Smooth muscle cell (in vitro differentiated cells): ENCODE measurements at regions not wholly inside any gene's neighbourhood (a gene's known extent, or its start where the extent isn't known, plus 50 kb on each side); places are given as distances from the start of the nearest gene placed in this dataset.
A peak's percentile ranks its signal among the peaks of the same experiment; 100 is the strongest.

Experiments
- DNase-seq: peaks from one replicate; lab custom pipeline; 2025; ENCODE audit not compliant: unreplicated experiment; lab: John Stamatoyannopoulos, UW
- H2AFZ ChIP-seq: fragments of 200-600 bp; sonication (generic); 2 replicates; pipeline ENCODE4 v1.6.0; 2016; ENCODE audit warnings: antibody characterized with exemption, low read depth, mild to moderate bottlenecking
- H3F3A ChIP-seq: fragments of 200-600 bp; sonication (generic); 2 replicates; pipeline ENCODE4 v1.6.0; 2017; ENCODE audit warnings: antibody characterized with exemption, low read depth
- H3K27ac ChIP-seq: fragments of 200-600 bp; sonication (generic); 2 replicates; pipeline ENCODE4 v1.5.1; 2016; ENCODE audit warnings: low read depth, mild to moderate bottlenecking
- H3K27me3 ChIP-seq: fragments of 200-600 bp; sonication (generic); 2 replicates; pipeline ENCODE4 v1.6.1; 2016; ENCODE audit warnings: low read depth, mild to moderate bottlenecking
- H3K36me3 ChIP-seq: fragments of 200-600 bp; sonication (generic); 2 replicates; pipeline ENCODE4 v1.5.1; 2016; ENCODE audit warnings: low read depth
- H3K4me1 ChIP-seq: fragments of 200-600 bp; sonication (generic); 2 replicates; pipeline ENCODE4 v1.5.1; 2016; ENCODE audit warnings: low read depth
- H3K4me2 ChIP-seq: fragments of 200-600 bp; sonication (generic); 2 replicates; pipeline ENCODE4 v1.6.0; 2016; ENCODE audit warnings: mild to moderate bottlenecking
- H3K4me3 ChIP-seq: fragments of 200-600 bp; sonication (generic); 2 replicates; pipeline ENCODE4 v1.5.1; 2016; ENCODE audit warnings: mild to moderate bottlenecking
- H3K79me2 ChIP-seq: fragments of 200-600 bp; sonication (generic); 2 replicates; pipeline ENCODE4 v1.6.0; 2016; ENCODE audit warnings: low read depth, mild to moderate bottlenecking
- H3K9ac ChIP-seq: fragments of 200-600 bp; sonication (generic); 2 replicates; pipeline ENCODE4 v1.6.0; 2016; ENCODE audit warnings: low read depth
- H3K9me3 ChIP-seq: fragments of 200-600 bp; sonication (generic); replicated peaks from 2 replicates; pipeline ENCODE4 v1.5.1; 2016; ENCODE audit warnings: low read depth
- H4K20me1 ChIP-seq: fragments of 200-600 bp; sonication (generic); 2 replicates; pipeline ENCODE4 v1.6.0; 2016; ENCODE audit warnings: low read depth
- WGBS: methylation state at CpG from one replicate; pipeline ENCODE4 v1.1.7; 2016; ENCODE audit warnings: low lambda C conversion rate; 5-methylcytosine and 5-hydroxymethylcytosine counted together
- TF ChIP-seq, protein P1 (sequence below): fragments of 200-600 bp; sonication (generic); IDR thresholded peaks from 2 replicates; pipeline ENCODE4 v1.5.1; 2017; ENCODE audit warnings: borderline replicate concordance, mild to moderate bottlenecking, antibody characterized with exemption; ENCODE audit not compliant: insufficient read depth, poor library complexity, severe bottlenecking

DNA sequence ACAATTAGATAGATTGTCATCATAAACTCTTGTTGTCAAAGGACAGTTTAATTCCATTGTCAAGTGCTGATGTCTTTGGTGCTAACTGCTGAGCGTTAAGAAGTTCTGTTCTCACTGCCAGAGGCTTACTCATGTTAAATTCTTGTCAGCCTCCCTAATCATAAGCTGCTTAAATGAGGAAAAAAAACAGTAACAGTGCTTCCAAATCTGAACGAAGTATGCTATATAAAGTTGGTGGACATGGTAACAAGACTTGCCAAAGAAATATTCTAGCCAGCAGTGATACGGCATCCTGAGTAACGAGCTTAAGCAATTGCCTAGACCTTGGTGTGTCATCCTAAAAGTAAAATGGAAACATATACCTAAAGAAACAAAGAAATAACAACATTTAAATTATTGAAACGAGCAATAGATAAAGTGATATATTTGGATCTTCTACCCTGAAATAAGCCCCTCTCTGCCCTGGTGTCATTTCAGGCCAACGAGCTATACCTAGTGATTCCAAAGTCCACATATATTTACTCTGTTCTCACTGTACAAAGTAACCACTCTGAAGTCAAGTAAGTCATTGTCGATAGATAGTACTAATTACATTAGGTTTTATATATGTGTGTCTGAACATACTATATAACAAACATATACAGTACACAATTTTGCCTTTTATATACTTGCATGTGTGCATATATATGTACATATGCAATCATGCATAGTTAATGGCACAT, 339.7 kb upstream of the HS3ST1 start:
- Histone ChIP-seq H3K9ac (no peak overlapping the region), H3K27me3 (no peaks in the 10 kb centered on the region), H3F3A (no peaks in the 10 kb centered on the region), H3K4me3 (no peak overlapping the region), H3K9me3 (no peaks in the 10 kb centered on the region), H3K79me2 (no peaks in the 10 kb centered on the region), H2AFZ (no peak overlapping the region), H3K4me2 (no peak overlapping the region), H4K20me1 (no peaks in the 10 kb centered on the region), H3K36me3 (no peaks in the 10 kb centered on the region), H3K27ac (no peak overlapping the region), H3K4me1 (no peaks in the 10 kb centered on the region)
- TF ChIP-seq, protein P1, sequence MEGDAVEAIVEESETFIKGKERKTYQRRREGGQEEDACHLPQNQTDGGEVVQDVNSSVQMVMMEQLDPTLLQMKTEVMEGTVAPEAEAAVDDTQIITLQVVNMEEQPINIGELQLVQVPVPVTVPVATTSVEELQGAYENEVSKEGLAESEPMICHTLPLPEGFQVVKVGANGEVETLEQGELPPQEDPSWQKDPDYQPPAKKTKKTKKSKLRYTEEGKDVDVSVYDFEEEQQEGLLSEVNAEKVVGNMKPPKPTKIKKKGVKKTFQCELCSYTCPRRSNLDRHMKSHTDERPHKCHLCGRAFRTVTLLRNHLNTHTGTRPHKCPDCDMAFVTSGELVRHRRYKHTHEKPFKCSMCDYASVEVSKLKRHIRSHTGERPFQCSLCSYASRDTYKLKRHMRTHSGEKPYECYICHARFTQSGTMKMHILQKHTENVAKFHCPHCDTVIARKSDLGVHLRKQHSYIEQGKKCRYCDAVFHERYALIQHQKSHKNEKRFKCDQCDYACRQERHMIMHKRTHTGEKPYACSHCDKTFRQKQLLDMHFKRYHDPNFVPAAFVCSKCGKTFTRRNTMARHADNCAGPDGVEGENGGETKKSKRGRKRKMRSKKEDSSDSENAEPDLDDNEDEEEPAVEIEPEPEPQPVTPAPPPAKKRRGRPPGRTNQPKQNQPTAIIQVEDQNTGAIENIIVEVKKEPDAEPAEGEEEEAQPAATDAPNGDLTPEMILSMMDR = no peak
- no peak for DNase-seq
- WGBS = 76% methylated on average over 7 of the region's 7 CpGs

DNA sequence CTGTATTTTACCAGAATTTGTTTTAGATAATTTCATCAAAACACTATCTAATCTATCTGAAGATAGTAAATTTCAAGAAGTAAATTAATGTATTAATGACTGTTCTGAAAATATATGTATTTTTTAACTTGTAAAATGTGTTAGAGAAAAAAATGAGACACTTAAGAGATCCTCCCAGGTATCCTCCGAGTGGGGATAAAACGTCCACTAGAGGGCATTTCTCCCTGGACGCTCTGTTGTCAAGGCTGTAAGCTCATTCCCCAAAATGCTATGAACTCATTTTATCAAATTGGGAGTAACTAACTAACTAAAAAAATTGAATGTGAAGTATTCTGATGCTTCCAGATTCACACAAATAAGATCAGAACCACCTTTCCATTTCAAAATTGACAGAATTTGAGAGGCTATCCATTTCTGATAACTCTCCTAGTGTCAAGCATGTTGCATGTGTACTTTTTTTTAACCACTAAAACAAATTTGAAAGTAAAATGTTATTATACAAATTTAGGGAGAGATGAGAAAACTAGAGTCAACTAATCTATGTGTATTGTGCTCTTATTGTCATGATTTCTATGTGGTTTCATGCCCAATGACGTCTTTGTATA, 337.3 kb upstream of the HS3ST1 start:
- 24% methylated on average over 4 of the region's 4 CpGs for WGBS
- H3F3A ChIP-seq = no peaks in the 10 kb centered on the region
- H2AFZ ChIP-seq = no peak overlapping the region

DNA sequence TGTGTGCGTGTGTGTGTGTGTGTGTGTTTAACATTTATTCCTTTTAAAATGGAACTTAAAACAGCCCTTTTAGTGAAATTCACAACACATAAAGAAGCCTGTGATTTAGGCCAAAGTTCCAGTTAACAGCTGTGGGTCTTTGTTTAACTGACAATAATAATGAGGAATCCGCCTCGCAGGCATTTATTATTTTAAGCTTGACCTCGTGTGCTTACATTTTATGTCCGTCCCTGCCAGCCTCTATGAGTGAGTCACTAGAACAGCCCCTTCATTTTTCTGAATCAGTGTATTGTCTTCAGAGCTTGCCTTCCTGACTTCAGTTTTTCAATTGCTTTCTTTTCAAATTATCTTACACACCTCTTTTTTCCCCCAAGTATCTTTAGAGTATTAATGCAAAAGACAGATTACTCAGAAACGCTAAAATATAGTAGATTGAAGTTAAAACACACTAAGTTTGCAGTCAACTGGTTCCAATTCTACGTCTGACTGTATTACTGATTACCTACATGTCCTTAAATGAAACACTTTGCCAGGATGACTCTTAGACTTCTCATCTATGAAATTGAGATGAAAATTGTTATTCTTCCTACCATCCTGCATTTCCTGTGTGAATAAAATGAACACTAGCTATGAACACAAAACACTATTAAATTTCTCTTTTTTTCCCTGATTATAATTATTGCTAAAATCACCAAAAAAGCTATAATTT, 319.6 kb upstream of the HS3ST1 start:
- Histone ChIP-seq H3K9ac (no peak overlapping the region), H3K4me1 (no peaks in the 10 kb centered on the region), H4K20me1 (no peaks in the 10 kb centered on the region), H3K79me2 (no peaks in the 10 kb centered on the region), H3K9me3 (no peaks in the 10 kb centered on the region), H3K36me3 (no peaks in the 10 kb centered on the region), H3K4me3 (no peak overlapping the region), H3K27me3 (no peaks in the 10 kb centered on the region), H3F3A (no peaks in the 10 kb centered on the region), H3K4me2 (peak overlapping the region; percentile 37), H2AFZ (peak overlapping the region; percentile 61), H3K27ac (peak overlapping the region; percentile 26)
- DNase-seq = no peak
- WGBS = 29% methylated on average over 7 of the region's 7 CpGs
- TF ChIP-seq, protein P1 = no peak

More for the DNA sequence above, 337.3 kb upstream of the HS3ST1 start:
- no peak overlapping the region for H3K4me3 ChIP-seq
- H3K9me3 ChIP-seq = no peaks in the 10 kb centered on the region
- H4K20me1 ChIP-seq = no peaks in the 10 kb centered on the region
- H3K4me2 ChIP-seq = no peak overlapping the region
- H3K79me2 ChIP-seq = no peaks in the 10 kb centered on the region
- H3K27me3 ChIP-seq = no peaks in the 10 kb centered on the region
- no peaks in the 10 kb centered on the region for H3K36me3 ChIP-seq
- no peaks in the 10 kb centered on the region for H3K4me1 ChIP-seq
- no peak overlapping the region for H3K9ac ChIP-seq
- H3K27ac ChIP-seq = no peak overlapping the region
- TF ChIP-seq, protein P1 = peak; percentile 82
- DNase-seq = no peak
